HG02571 (cell line): ENCODE measurements at regions not wholly inside any gene's neighbourhood (a gene's known extent, or its start where the extent isn't known, plus 50 kb on each side); places are given as distances from the start of the nearest gene placed in this dataset.
A peak's percentile ranks its signal among the peaks of the same experiment; 100 is the strongest.
"Not testable (repeated sequence)": the region's sequence is repeated elsewhere in the genome, so short reads cannot be mapped to it uniquely, and the experiment has no call there.

Source experiments
- ATAC-seq: cut with Tn5 transposase; IDR thresholded peaks from one replicate; pipeline ENCODE4 v1.9.1; 2021; ENCODE audit warnings: mild to moderate bottlenecking, moderate library complexity; ENCODE audit not compliant: unreplicated experiment

- no peak for ATAC-seq
These were observed 1002.3 kb downstream of the TMEM121 start for GRCh38 chr14:106528717-106529116.

GRCh38 chr14:106530031-106530422 is 1003.6 kb downstream of the TMEM121 start:
- no peak for ATAC-seq

- peak; percentile 71 for ATAC-seq
These were observed 1004.2 kb downstream of the TMEM121 start for GRCh38 chr14:106530423-106531107.

GRCh38 chr14:106537597-106537996 is 1011.2 kb downstream of the TMEM121 start:
- ATAC-seq = not testable (repeated sequence)

GRCh38 chr14:106538201-106538600 is 1011.8 kb downstream of the TMEM121 start:
- ATAC-seq = no peak

GRCh38 chr14:106547735-106548434 is 1021.5 kb downstream of the TMEM121 start:
- no peak for ATAC-seq

- ATAC-seq = no peak
These were observed 1022.7 kb downstream of the TMEM121 start for GRCh38 chr14:106549064-106549463.

- no peak for ATAC-seq
These were observed 1024.9 kb downstream of the TMEM121 start for GRCh38 chr14:106551265-106551664.

- not testable (repeated sequence) for ATAC-seq
These were observed 1029.8 kb downstream of the TMEM121 start for GRCh38 chr14:106556211-106556610.

GRCh38 chr14:106556665-106557289 is 1030.4 kb downstream of the TMEM121 start:
- no peak for ATAC-seq

GRCh38 chr14:106562451-106562850 is 1036.1 kb downstream of the TMEM121 start:
- ATAC-seq = no peak

GRCh38 chr14:106564058-106564643 is 1037.8 kb downstream of the TMEM121 start:
- ATAC-seq = no peak

GRCh38 chr14:106578481-106578880 is 1052.1 kb downstream of the TMEM121 start:
- no peak for ATAC-seq

GRCh38 chr14:106579084-106579483 is 1052.7 kb downstream of the TMEM121 start:
- ATAC-seq = no peak

GRCh38 chr14:106585692-106586091 is 1059.3 kb downstream of the TMEM121 start:
- ATAC-seq = no peak

GRCh38 chr14:106586098-106586704 is 1059.8 kb downstream of the TMEM121 start:
- ATAC-seq = no peak

GRCh38 chr14:106591539-106591938 is 1065.2 kb downstream of the TMEM121 start:
- not testable (repeated sequence) for ATAC-seq

- not testable (repeated sequence) for ATAC-seq
These were observed 1065.9 kb downstream of the TMEM121 start for GRCh38 chr14:106592115-106592852.

- no peak for ATAC-seq
These were observed 1072.8 kb downstream of the TMEM121 start for GRCh38 chr14:106599209-106599608.
